ENCODE measurements at regions not wholly inside any gene's neighbourhood (a gene's known extent, or its start where the extent isn't known, plus 50 kb on each side); places are given as distances from the start of the nearest gene placed in this dataset.

DNA sequence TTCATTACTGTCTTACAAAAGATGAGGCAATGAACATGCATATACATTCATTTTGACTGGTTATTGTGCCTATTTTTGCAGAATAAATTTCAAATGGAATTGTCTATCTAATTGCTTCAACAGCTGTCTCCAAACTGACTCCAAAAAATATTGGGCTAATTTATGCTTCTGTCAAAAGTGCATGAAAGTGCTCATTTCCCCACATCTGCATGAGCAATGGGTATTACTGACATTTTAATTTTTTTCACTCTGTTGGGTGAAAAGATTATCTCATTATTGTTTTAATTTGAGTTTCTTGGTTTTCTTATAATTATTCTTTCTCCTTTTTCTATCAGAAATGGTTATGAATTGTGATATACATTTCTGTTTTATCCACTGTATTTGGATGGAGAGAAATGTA, 404.2 kb downstream of the QKI start:
- Histone ChIP-seq H2AFZ (ENCODE audit: low read depth, low read length) (no peak overlapping the region), H4K20me1 (replicated peaks; ENCODE audit: control insufficient read depth, insufficient read depth, low read length) (no peaks in the 10 kb centered on the region), H3K79me2 (ENCODE audit: control insufficient read depth, insufficient read depth, low read length) (no peaks in the 10 kb centered on the region), H3K4me3 (no peak overlapping the region), H3K27ac (ENCODE audit: extremely low read depth, low read depth, low read length) (no peak overlapping the region), H3K4me1 (replicated peaks in 1 of 2; ENCODE audit: control insufficient read depth in 2 of 2, insufficient read depth in 2 of 2, low read length in 2 of 2) (peaks cover 3 to 11% of the 10 kb centered on the region in 2 experiments; a peak in 3 of 5 replicates), H3K9me3 (replicated peaks; ENCODE audit: control insufficient read depth, insufficient read depth, low read depth, low read length) (no peaks in the 10 kb centered on the region), H3K9me1 (ENCODE audit: control insufficient read depth, insufficient read depth, low read length) (peaks cover 3% of the 10 kb centered on the region), H3K4me2 (ENCODE audit: insufficient read depth, low read length) (no peak overlapping the region), H3K9ac (ENCODE audit: insufficient read depth in 1 of 2, low read depth in 2 of 2, low read length in 2 of 2) (no peak overlapping the region), H3K27me3 (ENCODE audit: control insufficient read depth in 2 of 2, insufficient read depth in 2 of 2, low read length in 2 of 2) (peaks cover 29 to 38% of the 10 kb centered on the region in 2 experiments; a peak in 4 of 5 replicates), H3K36me3 (ENCODE audit: control insufficient read depth, insufficient read depth, low read length) (no peaks in the 10 kb centered on the region)
- in situ Hi-C loops (cut with MboI) (no loop called here), intact Hi-C loops (cut with micrococcal nuclease) (no loop called here)
- TF ChIP-seq ATF4 (CRISPR knock-in tag; IDR thresholded peaks at IDR 0.05) = no peak
- TF ChIP-seq, protein P1, sequence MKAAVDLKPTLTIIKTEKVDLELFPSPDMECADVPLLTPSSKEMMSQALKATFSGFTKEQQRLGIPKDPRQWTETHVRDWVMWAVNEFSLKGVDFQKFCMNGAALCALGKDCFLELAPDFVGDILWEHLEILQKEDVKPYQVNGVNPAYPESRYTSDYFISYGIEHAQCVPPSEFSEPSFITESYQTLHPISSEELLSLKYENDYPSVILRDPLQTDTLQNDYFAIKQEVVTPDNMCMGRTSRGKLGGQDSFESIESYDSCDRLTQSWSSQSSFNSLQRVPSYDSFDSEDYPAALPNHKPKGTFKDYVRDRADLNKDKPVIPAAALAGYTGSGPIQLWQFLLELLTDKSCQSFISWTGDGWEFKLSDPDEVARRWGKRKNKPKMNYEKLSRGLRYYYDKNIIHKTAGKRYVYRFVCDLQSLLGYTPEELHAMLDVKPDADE (conservative IDR thresholded peaks at IDR 0.05; ENCODE audit: control insufficient read depth, low read depth, low read length) = no peak
- TF ChIP-seq RBM25 (IDR thresholded peaks at IDR 0.05; ENCODE audit: low read depth, low read length, severe bottlenecking) = peak; percentile 99
- POLR2A ChIA-PET = no interaction called here
- CTCF ChIA-PET (ENCODE audit: low intra/inter-chr PET ratio) = no interaction called here
- no TSS peak for BruUV-seq (replicated peaks)
- ATAC-seq (no peak), FAIRE-seq (no peak), DNase-seq (ENCODE audit: extremely low read depth in 1 of 4, low spot score in 3 of 4) (no peak)

DNA sequence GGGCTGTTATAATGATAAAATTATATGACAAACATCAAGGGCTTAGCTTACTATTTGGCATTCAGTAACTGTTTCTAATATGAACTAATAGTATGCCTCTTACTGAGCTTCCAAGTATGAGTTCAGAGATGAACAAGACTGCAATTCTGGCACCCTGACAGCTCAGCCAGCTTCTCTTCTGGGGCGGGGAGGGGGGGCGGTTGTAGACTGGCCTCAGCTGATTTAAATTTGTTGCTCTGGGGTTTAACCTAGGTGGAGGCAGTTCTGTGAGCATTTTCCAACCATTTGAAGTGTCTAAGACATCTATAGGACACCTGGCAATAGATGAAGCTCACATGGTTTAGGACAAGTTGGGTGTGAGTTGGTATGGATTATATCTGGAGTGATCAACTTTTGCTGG, 401.9 kb downstream of the QKI start:
- no peaks in the 10 kb centered on the region for H3K36me3 ChIP-seq (ENCODE audit: control insufficient read depth, insufficient read depth, low read length)
- ChIA-PET POLR2A (interaction anchor here (0.7 to 1.2 kb wide), 5 partner anchors 13 to 711 kb away, joined by 3 to 5 read pairs (median 3); no protein-coding TSS in a partner anchor), CTCF (ENCODE audit: low intra/inter-chr PET ratio) (no interaction called here)
- no peak for ATAC-seq
- peaks cover 3 to 11% of the 10 kb centered on the region in 2 experiments; a peak in 3 of 5 replicates for H3K4me1 ChIP-seq (replicated peaks in 1 of 2; ENCODE audit: control insufficient read depth in 2 of 2, insufficient read depth in 2 of 2, low read length in 2 of 2)
- peaks cover 21 to 24% of the 10 kb centered on the region in 2 experiments; a peak in 4 of 5 replicates for H3K27me3 ChIP-seq (ENCODE audit: control insufficient read depth in 2 of 2, insufficient read depth in 2 of 2, low read length in 2 of 2)
- H4K20me1 ChIP-seq (replicated peaks; ENCODE audit: control insufficient read depth, insufficient read depth, low read length) = no peaks in the 10 kb centered on the region
- H3K9me1 ChIP-seq (ENCODE audit: control insufficient read depth, insufficient read depth, low read length) = peaks cover 3% of the 10 kb centered on the region
- no peak overlapping the region for H3K27ac ChIP-seq (ENCODE audit: extremely low read depth, low read depth, low read length)
- H3K9ac ChIP-seq (ENCODE audit: insufficient read depth in 1 of 2, low read depth in 2 of 2, low read length in 2 of 2) = no peak overlapping the region
- DNase-seq (ENCODE audit: extremely low read depth in 1 of 4, low spot score in 3 of 4) = no peak
- no TSS peak for BruUV-seq (replicated peaks)
- H3K9me3 ChIP-seq (replicated peaks; ENCODE audit: control insufficient read depth, insufficient read depth, low read depth, low read length) = no peaks in the 10 kb centered on the region
- WGBS (ENCODE audit: insufficient coverage, low coverage, missing lambda C conversion rate) = 9% methylated on average over 2 of the region's 2 CpGs
- no peaks in the 10 kb centered on the region for H3K79me2 ChIP-seq (ENCODE audit: control insufficient read depth, insufficient read depth, low read length)
- FAIRE-seq = no peak
- no peak overlapping the region for H2AFZ ChIP-seq (ENCODE audit: low read depth, low read length)
- H3K4me2 ChIP-seq (ENCODE audit: insufficient read depth, low read length) = no peak overlapping the region
- H3K4me3 ChIP-seq = no peak overlapping the region
- intact Hi-C loops (cut with micrococcal nuclease) = no loop called here
- in situ Hi-C loops (cut with MboI) = no loop called here
- TF ChIP-seq, protein P2, sequence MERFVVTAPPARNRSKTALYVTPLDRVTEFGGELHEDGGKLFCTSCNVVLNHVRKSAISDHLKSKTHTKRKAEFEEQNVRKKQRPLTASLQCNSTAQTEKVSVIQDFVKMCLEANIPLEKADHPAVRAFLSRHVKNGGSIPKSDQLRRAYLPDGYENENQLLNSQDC (CRISPR knock-in tag; IDR thresholded peaks at IDR 0.05) = no peak
- no peak for TF ChIP-seq MEIS2 (IDR thresholded peaks at IDR 0.05; ENCODE audit: partially characterized antibody)
- TF ChIP-seq SOX6 (IDR thresholded peaks at IDR 0.05) = no peak
- no peak for TF ChIP-seq CHD4 (IDR thresholded peaks at IDR 0.05; ENCODE audit: insufficient read depth, insufficient replicate concordance, low read depth, low read length, poor library complexity, severe bottlenecking)
- TF ChIP-seq ZNF511 (CRISPR knock-in tag; IDR thresholded peaks at IDR 0.05) = no peak
- TF ChIP-seq ZNF717 (CRISPR knock-in tag; IDR thresholded peaks at IDR 0.05) = no peak
- TF ChIP-seq OTX1 (CRISPR knock-in tag; IDR thresholded peaks at IDR 0.05) = no peak
- TF ChIP-seq, protein P3, sequence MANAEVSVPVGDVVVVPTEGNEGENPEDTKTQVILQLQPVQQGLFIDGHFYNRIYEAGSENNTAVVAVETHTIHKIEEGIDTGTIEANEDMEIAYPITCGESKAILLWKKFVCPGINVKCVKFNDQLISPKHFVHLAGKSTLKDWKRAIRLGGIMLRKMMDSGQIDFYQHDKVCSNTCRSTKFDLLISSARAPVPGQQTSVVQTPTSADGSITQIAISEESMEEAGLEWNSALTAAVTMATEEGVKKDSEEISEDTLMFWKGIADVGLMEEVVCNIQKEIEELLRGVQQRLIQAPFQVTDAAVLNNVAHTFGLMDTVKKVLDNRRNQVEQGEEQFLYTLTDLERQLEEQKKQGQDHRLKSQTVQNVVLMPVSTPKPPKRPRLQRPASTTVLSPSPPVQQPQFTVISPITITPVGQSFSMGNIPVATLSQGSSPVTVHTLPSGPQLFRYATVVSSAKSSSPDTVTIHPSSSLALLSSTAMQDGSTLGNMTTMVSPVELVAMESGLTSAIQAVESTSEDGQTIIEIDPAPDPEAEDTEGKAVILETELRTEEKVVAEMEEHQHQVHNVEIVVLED (CRISPR knock-in tag; IDR thresholded peaks at IDR 0.05) = no peak
- no peak for TF ChIP-seq ZNF583 (CRISPR knock-in tag; IDR thresholded peaks at IDR 0.05)

Data from K562 (cell line).